Anterior cingulate cortex (tissue), 58 donors: ENCODE measurements at regions not wholly inside any gene's neighbourhood (a gene's known extent, or its start where the extent isn't known, plus 50 kb on each side); places are given as distances from the start of the nearest gene placed in this dataset.

Experiments used
- DNase-seq, 58 donors: peaks; one replicate each; lab custom pipeline; 2025; lab: John Stamatoyannopoulos, UW

GRCh38 chr2:118527571-118527970 lies 319.9 kb downstream of the EN1 start:
- DNase-seq = no peak

- no peak for DNase-seq
Observed at GRCh38 chr2:118525346-118525745, 322.1 kb downstream of the EN1 start.

GRCh38 chr2:118524911-118525310 lies 322.5 kb downstream of the EN1 start:
- no peak for DNase-seq

GRCh38 chr2:118523761-118524160 lies 323.7 kb downstream of the EN1 start:
- no peak for DNase-seq

GRCh38 chr2:118521960-118522359 lies 325.5 kb downstream of the EN1 start:
- no peak for DNase-seq

GRCh38 chr2:118521272-118521671 lies 326.2 kb downstream of the EN1 start:
- DNase-seq = no peak

GRCh38 chr2:118520246-118520645 lies 327.2 kb downstream of the EN1 start:
- DNase-seq = no peak

- DNase-seq = no peak
Observed at GRCh38 chr2:118519511-118519910, 327.9 kb downstream of the EN1 start.

- no peak for DNase-seq
Observed at GRCh38 chr2:118510807-118511206, 336.6 kb downstream of the EN1 start.

GRCh38 chr2:118509319-118510004 lies 338.0 kb downstream of the EN1 start:
- no peak for DNase-seq

- no peak for DNase-seq
Observed at GRCh38 chr2:118508282-118508681, 339.2 kb downstream of the EN1 start.

GRCh38 chr2:118505436-118505835 lies 342.0 kb downstream of the EN1 start:
- no peak for DNase-seq

- no peak for DNase-seq
Observed at GRCh38 chr2:118502106-118502505, 345.3 kb downstream of the EN1 start.

GRCh38 chr2:118498943-118499342 lies 348.5 kb downstream of the EN1 start:
- no peak for DNase-seq

GRCh38 chr2:118496870-118497611 lies 350.4 kb downstream of the EN1 start:
- no peak for DNase-seq

- no peak for DNase-seq
Observed at GRCh38 chr2:118496467-118496866, 351.0 kb downstream of the EN1 start.

- no peak for DNase-seq
Observed at GRCh38 chr2:118495290-118495689, 352.2 kb downstream of the EN1 start.

GRCh38 chr2:118493213-118493612 lies 354.2 kb downstream of the EN1 start:
- DNase-seq = no peak

GRCh38 chr2:118492335-118492734 lies 355.1 kb downstream of the EN1 start:
- no peak for DNase-seq

- DNase-seq = no peak
Observed at GRCh38 chr2:118490330-118490729, 357.1 kb downstream of the EN1 start.

- DNase-seq = no peak
Observed at GRCh38 chr2:118489712-118490299, 357.6 kb downstream of the EN1 start.

GRCh38 chr2:118481299-118481698 lies 366.1 kb downstream of the EN1 start:
- no peak for DNase-seq
